HCT116 (cell line): ENCODE measurements at regions not wholly inside any gene's neighbourhood (a gene's known extent, or its start where the extent isn't known, plus 50 kb on each side); places are given as distances from the start of the nearest gene placed in this dataset.

Source experiments
- CTCF ChIP-seq, 3 experiments: fragments of 200-600 bp in 1 of 3; sonication (generic) in 1 of 3; IDR thresholded peaks in 2 of 3; conservative IDR thresholded peaks in 1 of 3; 2 replicates each; pipeline ENCODE4 v1.5.1; 2012 to 2017; ENCODE audit warnings: low read depth in 2 of 3, low read length in 2 of 3, antibody characterized with exemption in 1 of 3, borderline replicate concordance in 1 of 3, control low read depth in 1 of 3, mild to moderate bottlenecking in 1 of 3, mixed read lengths in 1 of 3, mixed run types in 1 of 3, moderate library complexity in 1 of 3; ENCODE audit not compliant: insufficient read depth in 1 of 3
- FOSL1 ChIP-seq: IDR thresholded peaks from 2 replicates; pipeline ENCODE4 v1.6.1; 2012; ENCODE audit warnings: low read depth
- POLR2A ChIP-seq: IDR thresholded peaks from 2 replicates; pipeline ENCODE4 v1.7.0; 2011; ENCODE audit warnings: borderline replicate concordance; ENCODE audit not compliant: insufficient read depth, insufficient read length; ENCODE audit errors: extremely low read depth
- POLR2AphosphoS5 ChIP-seq: IDR thresholded peaks from 2 replicates; pipeline ENCODE4 v1.6.1; 2011; ENCODE audit warnings: mild to moderate bottlenecking, low read depth, low read length, moderate library complexity

- no peak for TF ChIP-seq CTCF (IDR thresholded peaks at IDR 0.05 in 2 of 3, conservative IDR thresholded peaks at IDR 0.05 in 1 of 3; ENCODE audit: borderline replicate concordance in 1 of 3, insufficient read depth in 1 of 3, low read depth in 2 of 3, low read length in 2 of 3)
- no peak for TF ChIP-seq FOSL1
- no peak for TF ChIP-seq POLR2A
- no peak for TF ChIP-seq POLR2AphosphoS5
Observed at GRCh38 chr20:23249541-23249940, 101.0 kb upstream of the NXT1 start.
